Glomerular visceral epithelial cell (primary cell): ENCODE measurements at regions not wholly inside any gene's neighbourhood (a gene's known extent, or its start where the extent isn't known, plus 50 kb on each side); places are given as distances from the start of the nearest gene placed in this dataset.

Experiments used
- DNase-seq: peaks from one replicate; pipeline ENCODE4 v3.0.0-alpha.2; 2016; ENCODE audit errors: extremely low spot score

DNA sequence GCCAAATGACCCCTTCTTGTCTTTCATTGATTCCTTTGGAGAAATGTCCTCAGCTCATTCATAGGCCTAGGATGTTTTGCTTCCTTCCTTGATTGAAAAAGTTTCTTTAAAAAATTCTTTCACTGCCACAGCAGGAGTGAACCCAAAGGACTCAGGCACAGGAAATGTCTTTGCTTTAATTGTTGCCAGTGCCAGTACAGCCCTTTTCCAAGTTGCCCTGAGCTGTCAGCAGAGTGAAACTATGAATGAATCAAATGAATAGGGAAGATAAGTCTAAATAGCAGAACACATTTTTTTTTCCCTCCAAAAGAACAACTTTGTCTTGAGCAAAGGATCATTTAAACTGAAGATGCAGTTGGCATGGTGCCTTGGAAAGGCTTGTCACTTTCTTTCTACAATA, 63.8 kb upstream of the SLC4A4 start:
- DNase-seq = no peak

DNA sequence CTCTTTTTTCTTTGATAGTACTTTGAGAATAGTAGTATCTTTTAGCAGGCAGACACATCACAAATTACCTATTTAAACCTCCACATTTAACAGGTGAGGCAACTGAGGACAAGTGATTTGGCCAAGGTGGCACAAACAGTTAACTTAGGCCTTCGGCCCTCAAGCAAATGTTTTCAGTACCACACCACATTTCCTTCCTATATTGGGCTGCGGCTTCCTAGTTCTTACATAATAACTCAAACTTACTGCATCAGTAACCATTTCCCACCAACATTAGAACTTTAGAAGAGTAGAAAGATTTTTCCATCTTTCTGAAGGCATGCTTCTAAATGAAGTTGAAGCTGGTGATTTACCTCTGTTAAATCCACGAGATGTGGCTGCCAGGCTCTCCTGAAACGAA, 63.2 kb upstream of the SLC4A4 start:
- no peak for DNase-seq

DNA sequence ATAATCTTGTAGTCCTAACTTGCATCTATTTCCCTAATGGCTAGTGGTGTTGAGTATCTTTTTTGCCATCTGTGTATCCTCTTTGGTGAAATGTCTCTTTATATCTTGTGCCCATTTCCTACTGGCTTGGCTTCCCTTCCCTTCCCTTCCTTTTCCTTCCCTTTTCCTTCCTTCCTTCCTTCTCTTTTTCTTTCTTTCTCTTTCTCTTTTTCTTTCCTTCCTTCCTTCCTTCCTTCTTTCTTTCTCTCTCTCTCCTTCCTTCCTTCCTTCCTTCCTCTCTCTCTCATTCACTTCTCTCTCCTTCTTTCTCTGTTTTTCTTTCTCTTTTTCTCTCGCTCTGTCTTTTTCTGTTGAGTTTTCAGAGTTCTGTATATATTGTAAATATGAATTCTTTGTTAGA, 61.5 kb upstream of the SLC4A4 start:
- DNase-seq = no peak

DNA sequence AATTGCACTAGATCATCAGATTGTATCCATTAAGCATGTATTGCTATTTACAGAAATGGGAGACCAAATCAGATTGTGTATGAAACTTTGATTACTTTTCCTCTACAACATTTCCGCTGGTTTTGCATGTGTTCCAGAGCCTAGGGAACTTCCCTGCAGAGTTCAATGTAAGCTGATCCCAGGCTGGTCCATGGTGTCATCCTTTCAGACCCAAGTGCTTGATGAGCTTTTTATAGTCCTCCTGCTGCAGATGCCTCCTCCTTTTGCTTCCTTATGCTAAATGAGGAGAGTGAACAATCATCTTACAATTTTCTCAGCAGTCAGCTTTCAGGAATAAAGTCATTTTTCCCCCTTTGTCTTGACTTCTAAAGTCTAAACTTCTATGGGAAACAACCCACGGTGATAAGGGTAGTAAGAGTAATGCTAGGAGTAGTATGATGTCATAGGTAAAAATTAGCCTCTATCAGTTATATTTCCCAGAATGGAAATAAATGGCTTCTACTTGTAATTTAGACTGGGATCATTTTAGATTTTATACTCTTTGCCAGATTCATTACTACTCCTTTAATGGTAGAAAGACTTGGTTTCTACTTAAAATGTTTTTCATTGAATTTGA, 55.1 kb upstream of the SLC4A4 start:
- DNase-seq = no peak

DNA sequence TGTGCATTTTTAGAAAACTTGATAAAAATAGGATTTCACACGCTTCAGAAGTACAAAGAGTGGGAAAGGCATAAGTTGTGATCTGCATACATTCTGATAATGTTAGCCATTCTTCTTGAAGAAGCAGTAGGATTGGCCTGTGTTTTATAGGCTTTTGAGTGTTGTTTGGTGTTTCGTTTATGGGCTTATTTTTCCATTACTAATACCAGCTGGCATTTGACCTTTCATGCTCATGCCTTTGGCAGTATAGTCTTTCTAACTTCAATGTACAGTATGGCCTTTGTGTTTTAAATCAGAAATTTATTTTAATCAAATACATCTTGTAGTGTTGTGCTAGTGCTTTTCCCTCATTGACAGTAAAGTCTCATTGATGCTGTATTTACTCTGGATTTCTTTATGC, 51.5 kb upstream of the SLC4A4 start:
- DNase-seq = no peak

DNA sequence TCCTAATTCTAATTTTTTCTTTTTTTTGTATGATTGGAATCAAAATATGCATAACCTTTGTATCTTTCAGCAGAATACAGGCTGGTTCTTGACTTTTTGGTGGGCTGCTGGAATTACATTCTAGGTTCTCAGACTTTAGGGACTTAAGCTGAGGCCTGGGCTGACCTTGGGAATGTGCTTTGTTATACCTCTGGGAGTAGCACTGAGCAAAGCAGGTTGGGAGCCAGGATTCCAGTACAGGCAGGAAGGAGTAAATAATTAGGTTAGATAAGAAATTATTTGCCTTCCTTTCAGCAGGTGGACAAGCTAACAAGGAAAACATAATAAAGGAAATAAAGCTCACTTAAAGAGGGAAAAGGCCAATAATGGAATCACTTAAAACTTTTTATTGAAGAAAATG, 49.9 kb upstream of the SLC4A4 start:
- DNase-seq = no peak
